ENCODE measurements at regions not wholly inside any gene's neighbourhood (a gene's known extent, or its start where the extent isn't known, plus 50 kb on each side); places are given as distances from the start of the nearest gene placed in this dataset.
"Not testable (repeated sequence)": the region's sequence is repeated elsewhere in the genome, so short reads cannot be mapped to it uniquely, and the experiment has no call there.

- DNase-seq (ENCODE audit: low read depth): peak; percentile 52
Measured at GRCh38 chr7:65251851-65252620, 121.6 kb upstream of the ZNF92 start.

DNA sequence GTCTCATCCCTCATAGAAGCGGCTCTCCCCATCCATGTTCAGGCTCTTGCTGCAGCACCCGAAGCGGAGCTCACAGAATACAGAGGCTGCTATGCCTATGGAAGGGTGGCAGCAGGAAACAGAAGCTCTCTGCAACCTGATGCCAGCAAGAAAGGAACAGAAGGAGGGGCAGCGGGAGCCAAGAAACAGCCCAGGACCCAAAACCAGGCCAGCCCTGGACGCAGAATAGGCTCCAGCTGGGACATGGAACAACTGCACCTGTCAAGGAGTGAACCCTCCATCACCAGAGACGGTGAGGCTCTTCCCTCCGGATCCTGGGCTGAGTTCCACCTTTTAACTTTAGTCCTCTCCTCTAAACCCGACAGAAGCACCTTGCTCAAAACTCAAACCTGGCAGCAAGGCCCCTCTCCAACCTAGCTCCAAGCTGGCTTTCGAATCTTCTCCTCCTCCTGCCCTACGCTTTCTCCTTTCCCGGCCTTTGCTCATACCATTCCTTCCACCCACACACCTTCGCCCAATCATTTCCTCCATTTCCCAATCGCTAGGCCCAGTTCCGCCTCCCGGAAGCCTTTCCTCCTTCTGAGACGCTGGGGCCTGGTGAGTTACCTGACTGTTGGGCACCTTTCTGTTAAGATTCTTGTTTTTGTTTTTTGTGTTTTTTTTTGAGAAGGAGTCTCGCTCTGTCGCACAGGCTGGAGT lies 122.8 kb upstream of the ZNF92 start:
- no peak for DNase-seq (ENCODE audit: low read depth)

DNA sequence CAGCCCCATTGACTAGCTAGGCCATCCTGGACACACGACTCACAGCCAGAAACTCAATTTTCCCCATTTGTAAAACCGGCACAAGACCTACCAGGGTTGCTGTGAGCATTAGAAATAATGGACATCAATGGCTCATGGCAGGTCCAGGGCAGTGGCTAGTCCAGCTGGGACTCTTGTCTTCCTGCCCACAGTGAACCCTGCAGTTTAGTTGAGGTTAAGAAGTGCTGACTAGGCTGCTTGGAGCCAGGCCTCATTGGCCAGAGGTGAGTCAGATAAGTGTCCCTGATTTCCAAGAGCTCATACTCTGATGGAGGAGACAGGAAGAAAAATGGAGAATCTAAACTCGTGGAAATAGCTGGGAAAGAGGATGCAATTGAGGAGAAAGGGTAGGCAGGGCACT lies 123.4 kb upstream of the ZNF92 start:
- DNase-seq (ENCODE audit: low read depth): no peak

GRCh38 chr7:65247491-65247890 lies 126.2 kb upstream of the ZNF92 start:
- DNase-seq (ENCODE audit: low read depth): no peak

- no peak for DNase-seq (ENCODE audit: low read depth)
Measured at GRCh38 chr7:65239707-65240352, 133.8 kb upstream of the ZNF92 start.

DNA sequence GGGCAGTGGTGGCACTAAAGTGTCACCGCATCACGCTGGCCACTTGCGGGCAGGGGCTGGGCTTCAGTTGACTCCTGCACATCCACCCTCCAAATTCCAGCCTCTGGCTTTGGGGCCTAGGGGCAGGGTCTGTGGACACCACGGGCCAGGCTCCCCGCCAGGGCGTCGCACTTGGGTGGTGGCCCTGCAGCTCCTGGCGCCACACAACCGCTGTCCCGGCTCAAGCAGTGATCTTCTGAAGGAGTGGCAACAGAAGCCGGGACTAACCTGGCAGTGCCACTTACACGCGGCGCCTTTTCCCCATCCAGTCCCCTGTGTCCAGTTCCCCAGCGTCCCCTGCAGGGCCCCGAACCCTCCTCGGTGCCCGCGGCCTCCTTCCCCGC lies 134.3 kb upstream of the ZNF92 start:
- no peak for DNase-seq (ENCODE audit: low read depth)

GRCh38 chr7:65238785-65239184 lies 134.9 kb upstream of the ZNF92 start:
- no peak for DNase-seq (ENCODE audit: low read depth)

GRCh38 chr7:65235586-65235985 lies 138.1 kb upstream of the ZNF92 start:
- DNase-seq (ENCODE audit: low read depth): no peak

GRCh38 chr7:65233409-65234034 lies 140.1 kb upstream of the ZNF92 start:
- no peak for DNase-seq (ENCODE audit: low read depth)

- no peak for DNase-seq (ENCODE audit: low read depth)
Measured at GRCh38 chr7:65230231-65230630, 143.4 kb upstream of the ZNF92 start.

- no peak for DNase-seq (ENCODE audit: low read depth)
Measured at GRCh38 chr7:65225422-65226006, 148.1 kb upstream of the ZNF92 start.

- no peak for DNase-seq (ENCODE audit: low read depth)
Measured at GRCh38 chr7:65222655-65223054, 151.0 kb upstream of the ZNF92 start.

GRCh38 chr7:65221683-65222082 lies 152.0 kb upstream of the ZNF92 start:
- no peak for DNase-seq (ENCODE audit: low read depth)

DNA sequence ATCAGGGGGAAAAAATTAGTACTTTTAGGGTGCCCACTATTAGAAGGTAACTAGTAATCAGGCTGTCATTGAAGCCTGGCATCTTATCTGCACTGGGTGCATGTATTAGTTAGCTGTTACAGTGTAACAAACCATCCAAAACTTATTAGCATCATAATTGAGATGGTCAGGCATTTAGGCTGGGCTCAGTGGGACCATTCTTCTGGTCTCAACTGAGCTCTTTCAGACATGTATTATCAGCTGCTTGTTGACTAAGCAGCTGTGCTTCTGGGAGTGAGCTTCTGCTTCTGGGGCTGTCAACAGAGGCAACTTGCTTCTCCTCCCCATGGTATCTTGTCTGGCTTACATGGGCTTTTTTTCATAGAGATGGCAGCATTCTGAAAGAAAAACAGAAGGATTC lies 154.0 kb upstream of the ZNF92 start:
- DNase-seq (ENCODE audit: low read depth): no peak

- no peak for DNase-seq (ENCODE audit: low read depth)
Measured at GRCh38 chr7:65216469-65216868, 157.2 kb upstream of the ZNF92 start.

- not testable (repeated sequence) for DNase-seq (ENCODE audit: low read depth)
Measured at GRCh38 chr7:65213260-65213659, 160.4 kb upstream of the ZNF92 start.

DNA sequence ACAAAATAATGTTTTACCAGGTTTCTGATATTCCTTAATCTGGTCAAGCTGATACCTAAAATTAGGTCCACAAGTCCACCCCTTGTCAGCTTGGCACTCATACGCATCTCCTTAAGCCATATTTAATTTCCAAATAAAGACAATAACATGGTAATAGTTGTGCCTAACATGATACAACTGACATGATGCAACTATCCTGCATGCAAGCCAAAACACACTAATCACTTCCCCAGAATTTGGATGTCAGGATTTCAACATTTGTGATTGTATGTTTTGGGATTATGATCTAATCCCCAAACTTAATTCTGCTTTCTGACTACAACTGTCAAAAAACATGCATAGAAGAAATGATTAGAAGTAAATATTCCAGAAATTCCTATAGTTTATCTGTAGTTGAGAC lies 174.4 kb upstream of the ZNF92 start:
- DNase-seq (ENCODE audit: low read depth): not testable (repeated sequence)

DNA sequence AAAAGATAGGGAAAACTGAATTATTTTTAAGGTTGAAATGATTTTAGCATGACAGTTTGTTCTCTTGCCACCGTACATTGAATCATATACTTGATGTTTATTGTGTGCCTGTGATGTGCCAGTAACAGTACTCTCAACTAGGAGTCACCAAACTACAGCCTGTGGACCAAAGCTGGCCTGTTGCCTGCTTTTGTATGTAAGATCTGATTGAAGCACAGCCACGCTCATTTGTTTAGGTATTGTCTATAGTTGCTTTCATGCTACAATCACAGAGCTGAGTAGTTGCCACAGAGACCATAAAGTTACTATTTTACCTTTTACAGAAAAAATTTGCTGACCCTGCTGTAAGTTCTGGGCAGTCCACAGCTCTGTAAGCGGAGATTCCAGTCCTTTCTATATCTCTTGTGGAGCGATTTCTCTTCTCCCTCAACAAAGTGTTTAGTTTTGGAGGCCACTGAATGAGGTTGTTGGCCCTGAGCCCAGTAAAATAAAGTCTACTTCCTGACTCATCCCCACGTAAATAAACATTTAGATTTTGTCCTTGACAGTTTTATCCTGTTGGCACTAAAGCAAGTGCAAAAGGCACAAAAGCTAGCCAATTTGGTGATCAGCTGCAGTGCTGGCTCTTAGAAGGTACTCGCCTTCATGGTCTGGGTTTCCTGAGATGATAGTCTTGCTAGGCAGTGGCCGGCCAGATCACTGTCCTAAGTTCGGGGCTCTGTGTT lies 180.2 kb upstream of the ZNF92 start:
- DNase-seq (ENCODE audit: low read depth): not testable (repeated sequence)

GRCh38 chr7:65177041-65177440 lies 170.6 kb upstream of the ERV3-1 start:
- DNase-seq (ENCODE audit: low read depth): not testable (repeated sequence)

DNA sequence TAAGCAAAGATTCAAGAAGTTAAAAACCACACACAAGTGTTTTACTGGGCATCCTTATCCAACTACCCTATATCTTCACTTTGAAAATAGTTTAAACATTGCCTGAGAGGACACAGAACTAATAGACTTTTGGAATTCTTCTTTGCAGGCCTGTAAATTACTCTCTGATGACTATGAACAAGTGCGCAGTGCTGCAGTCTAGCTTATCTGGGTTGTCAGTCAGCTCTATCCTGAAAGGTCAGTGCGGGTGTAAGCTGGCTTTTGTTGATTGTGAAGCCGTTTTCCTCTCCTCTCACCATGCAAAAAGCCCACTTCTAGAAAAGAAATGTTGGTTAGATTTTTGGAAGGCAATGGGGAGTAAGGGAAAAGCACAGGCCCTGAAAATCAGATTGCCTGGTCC lies 143.6 kb upstream of the ERV3-1 start:
- not testable (repeated sequence) for DNase-seq (ENCODE audit: low read depth)

GRCh38 chr7:65146118-65146914 lies 139.8 kb upstream of the ERV3-1 start:
- not testable (repeated sequence) for DNase-seq (ENCODE audit: low read depth)

Measured in CMK (cell line).